ENCODE measurements at regions not wholly inside any gene's neighbourhood (a gene's known extent, or its start where the extent isn't known, plus 50 kb on each side); places are given as distances from the start of the nearest gene placed in this dataset.

GRCh38 chr2:59733970-59734369 lies 819.5 kb downstream of the BCL11A start:
- intact Hi-C loops (cut with DNase I, micrococcal nuclease), result no loop called here
- no peak for TF ChIP-seq CTCF (IDR thresholded peaks at IDR 0.05)
- Histone ChIP-seq H3K36me3 (ENCODE audit: low read depth) (no peaks in the 10 kb centered on the region), H3K9me3 (no peaks in the 10 kb centered on the region), H3K4me3 (no peak overlapping the region), H3K4me1 (ENCODE audit: low read depth) (no peaks in the 10 kb centered on the region)
- DNase-seq, result no peak
- ATAC-seq, result no peak

GRCh38 chr2:59733567-59733930 lies 819.9 kb downstream of the BCL11A start:
- DNase-seq (no peak), ATAC-seq (no peak)
- Histone ChIP-seq H3K9me3 (no peaks in the 10 kb centered on the region), H3K4me1 (ENCODE audit: low read depth) (no peaks in the 10 kb centered on the region), H3K36me3 (ENCODE audit: low read depth) (no peaks in the 10 kb centered on the region), H3K4me3 (no peak overlapping the region)
- intact Hi-C loops (cut with DNase I, micrococcal nuclease), result no loop called here
- TF ChIP-seq CTCF (IDR thresholded peaks at IDR 0.05), result no peak

- no peaks in the 10 kb centered on the region for H3K9me3 ChIP-seq
- no peak for TF ChIP-seq CTCF (IDR thresholded peaks at IDR 0.05)
- H3K4me1 ChIP-seq (ENCODE audit: low read depth), result no peaks in the 10 kb centered on the region
- ATAC-seq (no peak), DNase-seq (peak in 1 of 3 donors; percentile 27)
- no peaks in the 10 kb centered on the region for H3K36me3 ChIP-seq (ENCODE audit: low read depth)
- intact Hi-C loops (cut with DNase I, micrococcal nuclease), result no loop called here
- no peak overlapping the region for H3K4me3 ChIP-seq
Observed at GRCh38 chr2:59732871-59733566, 820.4 kb downstream of the BCL11A start.

GRCh38 chr2:59727121-59727590 lies 826.3 kb downstream of the BCL11A start:
- intact Hi-C loops (cut with DNase I, micrococcal nuclease), result no loop called here
- H3K9me3 ChIP-seq, result no peaks in the 10 kb centered on the region
- ATAC-seq (no peak), DNase-seq (no peak)
- no peaks in the 10 kb centered on the region for H3K36me3 ChIP-seq (ENCODE audit: low read depth)
- no peaks in the 10 kb centered on the region for H3K4me1 ChIP-seq (ENCODE audit: low read depth)
- no peak for TF ChIP-seq CTCF (IDR thresholded peaks at IDR 0.05)
- H3K4me3 ChIP-seq, result no peak overlapping the region

GRCh38 chr2:59726228-59727120 lies 827.0 kb downstream of the BCL11A start:
- Histone ChIP-seq H3K9me3 (no peaks in the 10 kb centered on the region), H3K4me1 (ENCODE audit: low read depth) (no peaks in the 10 kb centered on the region), H3K4me3 (no peak overlapping the region), H3K36me3 (ENCODE audit: low read depth) (no peaks in the 10 kb centered on the region)
- DNase-seq, result no peak
- intact Hi-C loops (cut with DNase I, micrococcal nuclease), result no loop called here
- no peak for ATAC-seq
- no peak for TF ChIP-seq CTCF (IDR thresholded peaks at IDR 0.05)
